ENCODE measurements at regions not wholly inside any gene's neighbourhood (a gene's known extent, or its start where the extent isn't known, plus 50 kb on each side); places are given as distances from the start of the nearest gene placed in this dataset.

GRCh38 chr4:162622664-162623063 lies 458.9 kb upstream of the FSTL5 start:
- Histone ChIP-seq H3K27ac (ENCODE audit: control insufficient read depth, insufficient read depth) (no peak overlapping the region), H3K4me1 (ENCODE audit: control insufficient read depth, insufficient read depth, low read length) (no peaks in the 10 kb centered on the region), H3K9ac (ENCODE audit: control insufficient read depth, insufficient read depth, low read length) (no peak overlapping the region), H3K36me3 (ENCODE audit: control insufficient read depth in 2 of 2, insufficient read depth in 2 of 2, low read length in 1 of 2) (no peaks in the 10 kb centered on the region), H3K4me2 (ENCODE audit: control insufficient read depth, insufficient read depth) (no peak overlapping the region), H2AFZ (ENCODE audit: control insufficient read depth, low read depth, low read length) (no peak overlapping the region), H3K4me3 (no peak overlapping the region), H3K27me3 (replicated peaks in 1 of 2; ENCODE audit: control insufficient read depth in 2 of 2, insufficient read depth in 2 of 2, low read length in 1 of 2) (no peaks in the 10 kb centered on the region), H4K20me1 (ENCODE audit: control insufficient read depth, insufficient read depth) (no peaks in the 10 kb centered on the region), H3K9me3 (replicated peaks; ENCODE audit: control insufficient read depth, insufficient read depth, low read length) (no peaks in the 10 kb centered on the region), H3K79me2 (ENCODE audit: control insufficient read depth, insufficient read depth, low read length) (no peaks in the 10 kb centered on the region)
- intact Hi-C loops (cut with micrococcal nuclease; ENCODE audit: unreplicated experiment), result no loop called here
- ChIA-PET CTCF (no interaction called here), RAD21 (ENCODE audit: unreplicated experiment) (no interaction called here), SMC1A (ENCODE audit: uncharacterized antibody, unreplicated experiment) (no interaction called here), POLR2A (no interaction called here)
- WGBS (ENCODE audit: insufficient coverage, insufficient replicate concordance, low lambda C conversion rate, missing lambda C conversion rate), result 0% methylated on average over 2 of the region's 2 CpGs
- in situ Hi-C loops (cut with MboI), result no loop called here
- no peak for ATAC-seq
- no TSS peak for BruUV-seq (replicated peaks)
- DNase-seq (ENCODE audit: low read depth, low spot score), result no peak
- no peak for FAIRE-seq
- TF ChIP-seq PKNOX1 (IDR thresholded peaks at IDR 0.05) (no peak), CUX1 (IDR thresholded peaks at IDR 0.05; ENCODE audit: insufficient replicate concordance, low read depth, low read length) (no peak), PAX5 (IDR thresholded peaks at IDR 0.05; ENCODE audit: borderline replicate concordance, low read depth, low read length) (no peak), CEBPB (IDR thresholded peaks at IDR 0.05; ENCODE audit: borderline replicate concordance in 1 of 2, low read depth in 2 of 2, low read length in 2 of 2) (no peak), STAT1 (conservative IDR thresholded peaks at IDR 0.05) (no peak), BCL11A (IDR thresholded peaks at IDR 0.05; ENCODE audit: low read depth, low read length) (no peak), SUPT20H (IDR thresholded peaks at IDR 0.05; ENCODE audit: borderline replicate concordance, control insufficient read depth, low read depth, low read length) (no peak), RCOR1 (conservative IDR thresholded peaks at IDR 0.05; ENCODE audit: low read depth, low read length) (no peak), RFX5 (IDR thresholded peaks at IDR 0.05; ENCODE audit: low read depth, low read length) (no peak), RUNX3 (IDR thresholded peaks at IDR 0.05; ENCODE audit: low read length) (no peak), TAF1 (IDR thresholded peaks at IDR 0.05; ENCODE audit: borderline replicate concordance, low read depth, low read length) (no peak), BRCA1 (IDR thresholded peaks at IDR 0.05; ENCODE audit: low read depth, low read length) (no peak), ZNF592 (IDR thresholded peaks at IDR 0.05) (no peak), MYC (IDR thresholded peaks at IDR 0.05; ENCODE audit: insufficient read depth, insufficient read length, insufficient replicate concordance, low read length, severe bottlenecking) (no peak), YY1 (IDR thresholded peaks at IDR 0.05; ENCODE audit: low read depth, low read length) (no peak), NFXL1 (IDR thresholded peaks at IDR 0.05; ENCODE audit: borderline replicate concordance) (no peak), SREBF1 (IDR thresholded peaks at IDR 0.05; ENCODE audit: low read length) (no peak)

All from GM12878 (cell line).